K562 (cell line): ENCODE measurements at regions not wholly inside any gene's neighbourhood (a gene's known extent, or its start where the extent isn't known, plus 50 kb on each side); places are given as distances from the start of the nearest gene placed in this dataset.

Source experiments
- ADNP ChIP-seq: fragments of 200-800 bp; sonication (Bioruptor generic); IDR thresholded peaks from 2 replicates; pipeline ENCODE4 v1.6.1; 2016; ENCODE audit warnings: missing genetic modification characterization, missing compliant biosample characterization
- ATF2 ChIP-seq: sonication (generic); formaldehyde crosslinking; IDR thresholded peaks from 2 replicates; pipeline ENCODE4 v1.8.1; 2022; ENCODE audit warnings: missing genetic modification reagents
- CEBPB ChIP-seq: fragments of 450-650 bp; IDR thresholded peaks from 2 replicates; pipeline ENCODE4 v1.6.1; 2016; ENCODE audit warnings: missing genetic modification characterization, missing compliant biosample characterization
- E4F1 ChIP-seq: fragments of 250-450 bp; sonication (Bioruptor Pico); IDR thresholded peaks from 2 replicates; pipeline ENCODE4 v1.5.0; 2021; ENCODE audit warnings: mild to moderate bottlenecking, borderline replicate concordance
- ELF2 ChIP-seq: fragments of 250-450 bp; sonication (Bioruptor Pico); IDR thresholded peaks from 2 replicates; pipeline ENCODE4 v1.5.0; 2021; ENCODE audit warnings: mild to moderate bottlenecking
- KAT2B ChIP-seq: IDR thresholded peaks from one replicate; pipeline ENCODE4 v1.6.1; 2012; ENCODE audit warnings: low read depth, mild to moderate bottlenecking, control low read depth, inconsistent platforms, low read length, moderate library complexity
- KAT8 ChIP-seq: fragments of 450-650 bp; IDR thresholded peaks from 2 replicates; pipeline ENCODE4 v1.6.1; 2016; ENCODE audit warnings: low read depth, mild to moderate bottlenecking
- MTF1 ChIP-seq: fragments of 250-450 bp; sonication (Bioruptor Pico); IDR thresholded peaks from 2 replicates; pipeline ENCODE4 v1.9.0; 2021; ENCODE audit warnings: moderate library complexity, mild to moderate bottlenecking, inconsistent platforms, borderline replicate concordance
- NFE2 ChIP-seq: IDR thresholded peaks from 2 replicates; pipeline ENCODE4 v1.6.1; 2014; ENCODE audit warnings: antibody characterized with exemption, low read depth
- NR2C2 ChIP-seq, 2 experiments: fragments of 200-800 bp in 1 of 2; sonication (Bioruptor generic) in 1 of 2; sonication (generic) in 1 of 2; formaldehyde crosslinking in 1 of 2; IDR thresholded peaks; 2 replicates each; pipeline versions ENCODE4 v1.6.1 to v1.8.0; 2016 to 2022; ENCODE audit warnings: mild to moderate bottlenecking in 1 of 2, missing compliant biosample characterization in 1 of 2, missing genetic modification characterization in 1 of 2, missing genetic modification reagents in 1 of 2
- PHF20 ChIP-seq: fragments of 450-650 bp; IDR thresholded peaks from 2 replicates; pipeline ENCODE4 v1.6.1; 2018; ENCODE audit not compliant: partially characterized antibody
- RBBP5 ChIP-seq: fragments of 200-600 bp; sonication (generic); IDR thresholded peaks from 2 replicates; pipeline ENCODE4 v1.6.1; 2012; ENCODE audit warnings: borderline replicate concordance, mild to moderate bottlenecking, low read length, control low read depth, inconsistent platforms; ENCODE audit not compliant: insufficient read depth, poor library complexity, severe bottlenecking
- SMARCA4 ChIP-seq: fragments of 450-650 bp; IDR thresholded peaks from 2 replicates; pipeline ENCODE4 v1.6.1; 2016
- SNAPC5 ChIP-seq: fragments of 250-450 bp; sonication (Bioruptor Pico); IDR thresholded peaks from 2 replicates; pipeline ENCODE4 v1.8.0; 2021; ENCODE audit warnings: moderate library complexity, mild to moderate bottlenecking, inconsistent platforms
- TAF15 ChIP-seq: fragments of 200-400 bp; formaldehyde crosslinking; IDR thresholded peaks from 2 replicates; pipeline ENCODE4 v1.6.1; 2017; ENCODE audit warnings: mild to moderate bottlenecking, low read depth, low read length, moderate library complexity
- TAF7 ChIP-seq: fragments of 450-650 bp; IDR thresholded peaks from 2 replicates; pipeline ENCODE4 v1.6.1; 2016; ENCODE audit warnings: missing genetic modification characterization, missing compliant biosample characterization
- TCFL5 ChIP-seq: fragments of 250-450 bp; sonication (Bioruptor Pico); conservative IDR thresholded peaks from 2 replicates; pipeline ENCODE4 v1.6.1; 2021; ENCODE audit warnings: mild to moderate bottlenecking, moderate library complexity, matching md5 sums
- ZNF699 ChIP-seq: fragments of 250-450 bp; sonication (Bioruptor Pico); IDR thresholded peaks from 2 replicates; pipeline ENCODE4 v1.8.0; 2021; ENCODE audit warnings: mild to moderate bottlenecking, moderate library complexity; ENCODE audit not compliant: insufficient replicate concordance
- ZNF717 ChIP-seq: fragments of 250-450 bp; sonication (Bioruptor Pico); IDR thresholded peaks from 2 replicates; pipeline ENCODE4 v1.5.0; 2021
- TF ChIP-seq, protein P1 (sequence below): sonication (generic); formaldehyde crosslinking; IDR thresholded peaks from 2 replicates; pipeline ENCODE4 v1.8.1; 2023; ENCODE audit warnings: mild to moderate bottlenecking, missing genetic modification reagents
- TF ChIP-seq, protein P2 (sequence below): sonication (generic); formaldehyde crosslinking; IDR thresholded peaks from 2 replicates; pipeline ENCODE4 v1.8.0; 2022; ENCODE audit warnings: mild to moderate bottlenecking, missing genetic modification reagents
- TF ChIP-seq, protein P3 (sequence below): sonication (generic); formaldehyde crosslinking; IDR thresholded peaks from 2 replicates; pipeline ENCODE4 v1.8.0; 2022; ENCODE audit warnings: missing genetic modification reagents, mild to moderate bottlenecking, moderate library complexity, borderline replicate concordance

GRCh38 chr3:72270072-72270681 is 485.2 kb upstream of the PROK2 start (continued):
- TF ChIP-seq KAT2B (no peak), NR2C2 (CRISPR knock-in tag; IDR thresholded peaks at IDR 0.05) (no peak), NR2C2 (tag; IDR thresholded peaks at IDR 0.05) (peak; percentile 88), NFE2 (peak; percentile 56), ZNF717 (CRISPR knock-in tag) (no peak), ATF2 (no peak), CEBPB (peak; percentile 99), TCFL5 (no peak), ZNF699 (CRISPR knock-in tag) (no peak), TAF7 (tag) (no peak), ADNP (no peak; the same call in 1 of the 2 replicates), SMARCA4 (peak; percentile 79), RBBP5 (no peak), TAF15 (no peak), PHF20 (no peak), E4F1 (CRISPR knock-in tag) (no peak), ELF2 (CRISPR knock-in tag) (no peak), MTF1 (no peak), KAT8 (no peak), SNAPC5 (CRISPR knock-in tag) (no peak)
- TF ChIP-seq, protein P1, sequence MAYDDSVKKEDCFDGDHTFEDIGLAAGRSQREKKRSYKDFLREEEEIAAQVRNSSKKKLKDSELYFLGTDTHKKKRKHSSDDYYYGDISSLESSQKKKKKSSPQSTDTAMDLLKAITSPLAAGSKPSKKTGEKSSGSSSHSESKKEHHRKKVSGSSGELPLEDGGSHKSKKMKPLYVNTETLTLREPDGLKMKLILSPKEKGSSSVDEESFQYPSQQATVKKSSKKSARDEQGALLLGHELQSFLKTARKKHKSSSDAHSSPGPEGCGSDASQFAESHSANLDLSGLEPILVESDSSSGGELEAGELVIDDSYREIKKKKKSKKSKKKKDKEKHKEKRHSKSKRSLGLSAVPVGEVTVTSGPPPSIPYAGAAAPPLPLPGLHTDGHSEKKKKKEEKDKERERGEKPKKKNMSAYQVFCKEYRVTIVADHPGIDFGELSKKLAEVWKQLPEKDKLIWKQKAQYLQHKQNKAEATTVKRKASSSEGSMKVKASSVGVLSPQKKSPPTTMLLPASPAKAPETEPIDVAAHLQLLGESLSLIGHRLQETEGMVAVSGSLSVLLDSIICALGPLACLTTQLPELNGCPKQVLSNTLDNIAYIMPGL (CRISPR knock-in tag): no peak
- TF ChIP-seq, protein P2, sequence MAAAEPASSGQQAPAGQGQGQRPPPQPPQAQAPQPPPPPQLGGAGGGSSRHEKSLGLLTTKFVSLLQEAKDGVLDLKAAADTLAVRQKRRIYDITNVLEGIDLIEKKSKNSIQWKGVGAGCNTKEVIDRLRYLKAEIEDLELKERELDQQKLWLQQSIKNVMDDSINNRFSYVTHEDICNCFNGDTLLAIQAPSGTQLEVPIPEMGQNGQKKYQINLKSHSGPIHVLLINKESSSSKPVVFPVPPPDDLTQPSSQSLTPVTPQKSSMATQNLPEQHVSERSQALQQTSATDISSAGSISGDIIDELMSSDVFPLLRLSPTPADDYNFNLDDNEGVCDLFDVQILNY (CRISPR knock-in tag): no peak
- TF ChIP-seq, protein P3, sequence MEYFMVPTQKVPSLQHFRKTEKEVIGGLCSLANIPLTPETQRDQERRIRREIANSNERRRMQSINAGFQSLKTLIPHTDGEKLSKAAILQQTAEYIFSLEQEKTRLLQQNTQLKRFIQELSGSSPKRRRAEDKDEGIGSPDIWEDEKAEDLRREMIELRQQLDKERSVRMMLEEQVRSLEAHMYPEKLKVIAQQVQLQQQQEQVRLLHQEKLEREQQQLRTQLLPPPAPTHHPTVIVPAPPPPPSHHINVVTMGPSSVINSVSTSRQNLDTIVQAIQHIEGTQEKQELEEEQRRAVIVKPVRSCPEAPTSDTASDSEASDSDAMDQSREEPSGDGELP (CRISPR knock-in tag): peak; percentile 88
